Activated CD8-positive, alpha-beta memory T cell treated with anti-CD3 and anti-CD28 coated beads for 48 hours (primary cell): ENCODE measurements at regions not wholly inside any gene's neighbourhood (a gene's known extent, or its start where the extent isn't known, plus 50 kb on each side); places are given as distances from the start of the nearest gene placed in this dataset.
"Not testable (repeated sequence)": the region's sequence is repeated elsewhere in the genome, so short reads cannot be mapped to it uniquely, and the experiment has no call there.

ENCODE experiments used
- DNase-seq, 3 experiments: peaks; one replicate each; pipeline ENCODE4 v3.0.0-alpha.2; 2020; ENCODE audit warnings: low read depth in 2 of 3, low spot score in 2 of 3

- no peak for DNase-seq
Measured at GRCh38 chr12:67070307-67070600, 198.9 kb upstream of the CAND1 start.

- no peak for DNase-seq
Measured at GRCh38 chr12:67070604-67071003, 198.6 kb upstream of the CAND1 start.

GRCh38 chr12:67072281-67072680 is 196.9 kb upstream of the CAND1 start:
- DNase-seq: not testable (repeated sequence)

GRCh38 chr12:67073336-67073735 is 195.8 kb upstream of the CAND1 start:
- DNase-seq: no peak

GRCh38 chr12:67074072-67074471 is 195.1 kb upstream of the CAND1 start:
- DNase-seq: no peak

GRCh38 chr12:67077617-67078016 is 191.5 kb upstream of the CAND1 start:
- no peak for DNase-seq

GRCh38 chr12:67078957-67079356 is 190.2 kb upstream of the CAND1 start:
- no peak for DNase-seq

GRCh38 chr12:67080637-67081036 is 188.5 kb upstream of the CAND1 start:
- no peak for DNase-seq

GRCh38 chr12:67082221-67082620 is 186.9 kb upstream of the CAND1 start:
- no peak for DNase-seq

GRCh38 chr12:67085699-67086098 is 183.5 kb upstream of the CAND1 start:
- no peak for DNase-seq

GRCh38 chr12:67086116-67086515 is 183.0 kb upstream of the CAND1 start:
- DNase-seq: no peak

GRCh38 chr12:67088401-67089118 is 180.6 kb upstream of the CAND1 start:
- no peak for DNase-seq

- no peak for DNase-seq
Measured at GRCh38 chr12:67091204-67091603, 178.0 kb upstream of the CAND1 start.

- no peak for DNase-seq
Measured at GRCh38 chr12:67091678-67092077, 177.5 kb upstream of the CAND1 start.

- DNase-seq: not testable (repeated sequence)
Measured at GRCh38 chr12:67092934-67093333, 176.2 kb upstream of the CAND1 start.

- no peak for DNase-seq
Measured at GRCh38 chr12:67096533-67097318, 172.4 kb upstream of the CAND1 start.

- no peak for DNase-seq
Measured at GRCh38 chr12:67099858-67100257, 169.3 kb upstream of the CAND1 start.

- no peak for DNase-seq
Measured at GRCh38 chr12:67103521-67103920, 165.6 kb upstream of the CAND1 start.

GRCh38 chr12:67107235-67107634 is 161.9 kb upstream of the CAND1 start:
- DNase-seq: no peak

GRCh38 chr12:67107751-67108269 is 161.3 kb upstream of the CAND1 start:
- no peak for DNase-seq

GRCh38 chr12:67110345-67110744 is 158.8 kb upstream of the CAND1 start:
- DNase-seq: not testable (repeated sequence)

GRCh38 chr12:67111182-67111581 is 158.0 kb upstream of the CAND1 start:
- DNase-seq: no peak

GRCh38 chr12:67112586-67112985 is 156.6 kb upstream of the CAND1 start:
- no peak for DNase-seq
